Ishikawa (cell line): ENCODE measurements at regions not wholly inside any gene's neighbourhood (a gene's known extent, or its start where the extent isn't known, plus 50 kb on each side); places are given as distances from the start of the nearest gene placed in this dataset.

ENCODE experiments used
- CEBPB ChIP-seq: IDR thresholded peaks from 2 replicates; pipeline ENCODE4 v1.6.1; 2012
- CREB1 ChIP-seq: IDR thresholded peaks from 2 replicates; pipeline ENCODE4 v1.6.1; 2012; ENCODE audit warnings: low read depth
- EGR1 ChIP-seq: IDR thresholded peaks from 2 replicates; pipeline ENCODE4 v1.6.1; 2012
- EP300 ChIP-seq: IDR thresholded peaks from 2 replicates; pipeline ENCODE4 v1.6.1; 2012; ENCODE audit warnings: borderline replicate concordance
- FOXM1 ChIP-seq: IDR thresholded peaks from 2 replicates; pipeline ENCODE4 v1.6.1; 2012; ENCODE audit warnings: low read depth, borderline replicate concordance
- NFIC ChIP-seq: IDR thresholded peaks from 2 replicates; pipeline ENCODE4 v1.6.1; 2012
- RAD21 ChIP-seq: IDR thresholded peaks from 2 replicates; pipeline ENCODE4 v1.6.1; 2012; ENCODE audit warnings: low read depth
- TAF1 ChIP-seq: IDR thresholded peaks from 2 replicates; pipeline ENCODE4 v1.6.1; 2012; ENCODE audit warnings: low read depth, mild to moderate bottlenecking
- TCF12 ChIP-seq: IDR thresholded peaks from 2 replicates; pipeline ENCODE4 v1.6.1; 2012; ENCODE audit warnings: low read depth
- TEAD4 ChIP-seq: IDR thresholded peaks from 2 replicates; pipeline ENCODE4 v1.6.1; 2012
- YY1 ChIP-seq: IDR thresholded peaks from 2 replicates; pipeline ENCODE4 v1.6.1; 2012; ENCODE audit warnings: low read depth
- ZBTB7A ChIP-seq: IDR thresholded peaks from 2 replicates; pipeline ENCODE4 v1.6.1; 2012; ENCODE audit warnings: low read depth
- TF ChIP-seq, protein P1 (sequence below): IDR thresholded peaks from 2 replicates; pipeline ENCODE4 v1.6.1; 2012
- TF ChIP-seq, protein P2 (sequence below): IDR thresholded peaks from 2 replicates; pipeline ENCODE4 v1.6.1; 2012
- TF ChIP-seq, protein P3 (sequence below): IDR thresholded peaks from 2 replicates; pipeline ENCODE4 v1.6.1; 2012; ENCODE audit warnings: low read depth, mild to moderate bottlenecking

DNA sequence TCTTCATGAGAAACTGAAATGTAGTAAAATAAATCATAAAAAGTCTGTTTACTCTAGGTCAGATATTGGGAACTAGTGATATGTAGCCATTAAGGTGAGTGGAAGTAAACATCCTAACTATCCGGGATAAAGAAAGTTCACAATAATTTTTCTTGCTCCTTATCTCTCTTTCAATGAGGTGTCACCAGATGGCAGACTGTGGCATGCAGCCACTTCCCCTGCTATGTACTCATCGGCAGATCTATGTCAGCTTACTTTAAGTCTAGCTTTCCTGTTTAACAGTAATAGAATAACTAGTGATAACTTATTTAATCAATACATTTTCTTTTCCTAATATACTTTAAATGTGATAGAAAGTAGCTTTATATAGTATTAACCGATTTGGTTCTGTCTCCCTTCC, 181.9 kb downstream of the NDFIP2 start:
- no peak for TF ChIP-seq RAD21
- TF ChIP-seq, protein P1, sequence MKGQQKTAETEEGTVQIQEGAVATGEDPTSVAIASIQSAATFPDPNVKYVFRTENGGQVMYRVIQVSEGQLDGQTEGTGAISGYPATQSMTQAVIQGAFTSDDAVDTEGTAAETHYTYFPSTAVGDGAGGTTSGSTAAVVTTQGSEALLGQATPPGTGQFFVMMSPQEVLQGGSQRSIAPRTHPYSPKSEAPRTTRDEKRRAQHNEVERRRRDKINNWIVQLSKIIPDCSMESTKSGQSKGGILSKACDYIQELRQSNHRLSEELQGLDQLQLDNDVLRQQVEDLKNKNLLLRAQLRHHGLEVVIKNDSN, result no peak
- no peak for TF ChIP-seq YY1
- no peak for TF ChIP-seq EP300

DNA sequence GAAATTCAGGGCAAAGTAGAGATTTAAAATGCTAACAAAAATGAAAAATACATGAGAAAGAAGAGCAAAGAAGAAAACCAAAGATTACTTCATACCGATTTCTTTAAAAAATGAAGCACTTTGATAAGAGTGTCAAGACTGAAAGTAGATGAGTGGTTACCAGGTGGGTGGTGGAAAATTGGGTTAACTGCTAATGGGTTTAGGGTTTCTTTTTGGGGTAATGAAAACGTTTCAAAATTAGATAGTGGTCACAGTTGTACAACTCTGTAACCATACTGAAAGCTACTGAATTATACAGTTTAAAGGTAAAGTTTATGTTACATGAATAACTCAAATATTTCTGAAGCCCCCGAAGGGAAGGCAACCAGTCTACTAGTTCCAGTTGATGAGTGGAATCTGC, 179.4 kb downstream of the NDFIP2 start:
- TF ChIP-seq FOXM1 (no peak), NFIC (no peak), TAF1 (no peak), TEAD4 (no peak), CEBPB (no peak), CREB1 (no peak), EP300 (no peak), ZBTB7A (no peak), YY1 (no peak), EGR1 (no peak), TCF12 (no peak), RAD21 (no peak)
- TF ChIP-seq, protein P2, sequence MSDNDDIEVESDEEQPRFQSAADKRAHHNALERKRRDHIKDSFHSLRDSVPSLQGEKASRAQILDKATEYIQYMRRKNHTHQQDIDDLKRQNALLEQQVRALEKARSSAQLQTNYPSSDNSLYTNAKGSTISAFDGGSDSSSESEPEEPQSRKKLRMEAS, result no peak
- TF ChIP-seq, protein P1, result no peak
- TF ChIP-seq, protein P3, sequence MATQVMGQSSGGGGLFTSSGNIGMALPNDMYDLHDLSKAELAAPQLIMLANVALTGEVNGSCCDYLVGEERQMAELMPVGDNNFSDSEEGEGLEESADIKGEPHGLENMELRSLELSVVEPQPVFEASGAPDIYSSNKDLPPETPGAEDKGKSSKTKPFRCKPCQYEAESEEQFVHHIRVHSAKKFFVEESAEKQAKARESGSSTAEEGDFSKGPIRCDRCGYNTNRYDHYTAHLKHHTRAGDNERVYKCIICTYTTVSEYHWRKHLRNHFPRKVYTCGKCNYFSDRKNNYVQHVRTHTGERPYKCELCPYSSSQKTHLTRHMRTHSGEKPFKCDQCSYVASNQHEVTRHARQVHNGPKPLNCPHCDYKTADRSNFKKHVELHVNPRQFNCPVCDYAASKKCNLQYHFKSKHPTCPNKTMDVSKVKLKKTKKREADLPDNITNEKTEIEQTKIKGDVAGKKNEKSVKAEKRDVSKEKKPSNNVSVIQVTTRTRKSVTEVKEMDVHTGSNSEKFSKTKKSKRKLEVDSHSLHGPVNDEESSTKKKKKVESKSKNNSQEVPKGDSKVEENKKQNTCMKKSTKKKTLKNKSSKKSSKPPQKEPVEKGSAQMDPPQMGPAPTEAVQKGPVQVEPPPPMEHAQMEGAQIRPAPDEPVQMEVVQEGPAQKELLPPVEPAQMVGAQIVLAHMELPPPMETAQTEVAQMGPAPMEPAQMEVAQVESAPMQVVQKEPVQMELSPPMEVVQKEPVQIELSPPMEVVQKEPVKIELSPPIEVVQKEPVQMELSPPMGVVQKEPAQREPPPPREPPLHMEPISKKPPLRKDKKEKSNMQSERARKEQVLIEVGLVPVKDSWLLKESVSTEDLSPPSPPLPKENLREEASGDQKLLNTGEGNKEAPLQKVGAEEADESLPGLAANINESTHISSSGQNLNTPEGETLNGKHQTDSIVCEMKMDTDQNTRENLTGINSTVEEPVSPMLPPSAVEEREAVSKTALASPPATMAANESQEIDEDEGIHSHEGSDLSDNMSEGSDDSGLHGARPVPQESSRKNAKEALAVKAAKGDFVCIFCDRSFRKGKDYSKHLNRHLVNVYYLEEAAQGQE, result no peak

DNA sequence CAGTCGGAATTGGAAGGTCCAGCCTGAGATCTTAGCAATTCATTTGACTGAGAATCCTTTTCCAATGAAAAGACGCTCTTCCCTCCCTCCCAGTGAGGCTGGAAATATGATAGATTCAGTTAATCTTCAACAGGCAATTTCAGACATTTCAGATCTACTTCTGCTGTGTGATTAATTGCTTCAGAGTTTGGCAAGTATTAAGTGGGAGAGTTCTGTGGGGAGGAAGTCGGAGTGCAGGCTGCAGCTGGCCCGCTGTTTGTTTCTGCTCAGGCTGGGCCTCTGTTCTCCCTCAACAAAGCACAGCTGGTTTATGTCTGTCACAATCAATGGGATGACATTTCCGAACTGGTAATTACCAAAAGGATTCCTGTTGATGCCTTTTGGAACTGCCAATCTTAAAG, 178.2 kb downstream of the NDFIP2 start:
- TF ChIP-seq EGR1, result no peak
- TF ChIP-seq YY1, result no peak
- no peak for TF ChIP-seq TAF1
- TF ChIP-seq, protein P2, result no peak
- no peak for TF ChIP-seq NFIC
- TF ChIP-seq, protein P1, result no peak
- no peak for TF ChIP-seq RAD21
- TF ChIP-seq CREB1, result no peak
- no peak for TF ChIP-seq TEAD4
- TF ChIP-seq CEBPB, result no peak
- TF ChIP-seq ZBTB7A, result no peak
- no peak for TF ChIP-seq FOXM1
- TF ChIP-seq, protein P3, result no peak
- no peak for TF ChIP-seq EP300
- TF ChIP-seq TCF12, result no peak

DNA sequence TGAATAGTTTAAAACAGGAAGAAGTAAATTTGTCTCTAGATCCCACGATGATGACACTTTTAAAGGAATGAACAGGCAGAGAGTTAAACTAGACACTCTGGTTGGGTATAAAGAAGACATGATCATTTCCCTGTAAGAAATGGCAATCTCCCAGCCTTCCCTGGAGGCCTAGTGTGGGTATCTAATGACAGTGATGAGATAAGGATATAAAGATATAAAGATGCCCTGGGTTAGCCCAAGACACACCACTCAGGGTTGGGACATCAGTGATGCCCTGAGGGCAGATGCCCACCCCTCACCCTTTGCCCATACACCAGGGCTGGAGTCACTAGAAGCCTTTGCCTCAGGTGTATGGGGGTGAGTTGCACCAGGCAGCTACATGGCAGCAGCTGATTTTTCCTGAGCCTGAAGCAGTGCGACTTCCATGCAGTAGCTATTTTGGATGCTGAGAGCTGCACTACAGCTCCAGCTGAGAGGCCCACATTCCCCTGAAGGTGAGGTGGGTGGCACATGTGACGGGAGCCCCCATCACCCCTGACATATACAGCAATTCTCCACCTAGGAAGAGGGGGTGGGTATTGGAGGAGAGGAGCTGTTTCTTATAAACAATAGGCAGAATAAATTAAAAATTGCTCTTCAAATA, 177.5 kb downstream of the NDFIP2 start:
- TF ChIP-seq, protein P2, result no peak
- TF ChIP-seq, protein P1, result no peak
- TF ChIP-seq, protein P3, result no peak
- TF ChIP-seq TAF1, result no peak
